Breast epithelium (tissue), 4 donors: ENCODE measurements at regions not wholly inside any gene's neighbourhood (a gene's known extent, or its start where the extent isn't known, plus 50 kb on each side); places are given as distances from the start of the nearest gene placed in this dataset.

Experiments used
- DNase-seq, 2 donors: peaks; one replicate each; pipeline ENCODE4 v3.0.0-alpha.2; 2019; ENCODE audit warnings: low spot score in 2 of 2
- H3K27ac ChIP-seq, 2 donors: fragments of 200-600 bp; sonication (generic) in 1 of 2; one replicate each; pipeline ENCODE4 v1.5.1; 2016 to 2019; ENCODE audit warnings: mild to moderate bottlenecking in 1 of 2
- H3K27me3 ChIP-seq, 2 donors: fragments of 200-600 bp; sonication (generic) in 1 of 2; one replicate each; pipeline versions ENCODE4 v1.5.1 to v1.6.0; 2017 to 2019; ENCODE audit warnings: control low read depth in 1 of 2, mild to moderate bottlenecking in 1 of 2
- H3K36me3 ChIP-seq: fragments of 200-600 bp; one replicate; pipeline ENCODE4 v1.5.1; 2019
- H3K4me1 ChIP-seq, 2 donors: fragments of 200-600 bp; sonication (generic); one replicate each; pipeline ENCODE4 v1.5.1; 2016 to 2019; ENCODE audit warnings: control low read depth in 1 of 2
- H3K4me3 ChIP-seq, 3 donors: fragments of 200-600 bp; sonication (generic); 1 replicate in 2 of 3; 2 replicates in 1 of 3; pipeline ENCODE4 v1.5.1; 2016 to 2019; ENCODE audit warnings: mild to moderate bottlenecking in 3 of 3, moderate library complexity in 2 of 3
- H3K9me3 ChIP-seq, 2 donors: fragments of 200-600 bp; sonication (generic) in 1 of 2; one replicate each; pipeline ENCODE4 v1.5.1; 2016 to 2019; ENCODE audit warnings: control low read depth in 1 of 2
- CTCF ChIP-seq, 3 donors: fragments of 450-650 bp; IDR thresholded peaks; one replicate each; pipeline ENCODE4 v1.5.1; 2016 to 2017; ENCODE audit warnings: antibody characterized with exemption in 3 of 3, mild to moderate bottlenecking in 3 of 3, moderate library complexity in 3 of 3
- POLR2A ChIP-seq: fragments of 450-650 bp; IDR thresholded peaks from one replicate; pipeline ENCODE4 v1.6.1; 2016; ENCODE audit warnings: antibody characterized with exemption, mild to moderate bottlenecking, moderate library complexity
- POLR2AphosphoS5 ChIP-seq, 3 donors: sonication (generic); formaldehyde crosslinking; IDR thresholded peaks; one replicate each; pipeline ENCODE4 v1.6.1; 2017; ENCODE audit warnings: antibody characterized with exemption in 3 of 3
- intact Hi-C: fragments of 100-400 bp; cut with DNase I; formaldehyde crosslinking; loops from one replicate; pipeline ENCODE4 v1.15.1; 2023; ENCODE audit warnings: low total_unique reads

GRCh38 chr13:33740134-33740538 is 77.8 kb upstream of the RFC3 start:
- DNase-seq = no peak
- H3K4me1 ChIP-seq = peaks cover 0 to 10% of the 10 kb centered on the region in 2 donors
- H3K36me3 ChIP-seq = no peaks in the 10 kb centered on the region
- no peak overlapping the region for H3K4me3 ChIP-seq
- TF ChIP-seq CTCF (IDR thresholded peaks at IDR 0.05) (no peak), POLR2A (no peak), POLR2AphosphoS5 (IDR thresholded peaks at IDR 0.05) (no peak)
- intact Hi-C loops = no loop called here
- H3K9me3 ChIP-seq = no peaks in the 10 kb centered on the region
- H3K27me3 ChIP-seq = no peaks in the 10 kb centered on the region
- H3K27ac ChIP-seq = no peak overlapping the region

GRCh38 chr13:33742321-33742720 is 75.6 kb upstream of the RFC3 start:
- H3K27ac ChIP-seq = no peak overlapping the region
- no peak for DNase-seq
- no peaks in the 10 kb centered on the region for H3K36me3 ChIP-seq
- peaks cover 0 to 10% of the 10 kb centered on the region in 2 donors for H3K4me1 ChIP-seq
- TF ChIP-seq POLR2A (no peak), CTCF (IDR thresholded peaks at IDR 0.05) (no peak), POLR2AphosphoS5 (IDR thresholded peaks at IDR 0.05) (no peak)
- no peak overlapping the region for H3K4me3 ChIP-seq
- H3K9me3 ChIP-seq = no peaks in the 10 kb centered on the region
- intact Hi-C loops = no loop called here
- H3K27me3 ChIP-seq = no peaks in the 10 kb centered on the region

- no peaks in the 10 kb centered on the region for H3K36me3 ChIP-seq
- H3K27ac ChIP-seq = peak overlapping the region in 1 of 2 donors; percentile 0
- no peaks in the 10 kb centered on the region for H3K27me3 ChIP-seq
- intact Hi-C loops = no loop called here
- peaks cover 0 to 10% of the 10 kb centered on the region in 2 donors for H3K4me1 ChIP-seq
- DNase-seq = no peak
- H3K4me3 ChIP-seq = no peak overlapping the region
- peaks cover 0 to 5% of the 10 kb centered on the region in 2 donors for H3K9me3 ChIP-seq
- no peak for TF ChIP-seq POLR2AphosphoS5 (IDR thresholded peaks at IDR 0.05)
- no peak for TF ChIP-seq CTCF (IDR thresholded peaks at IDR 0.05)
- TF ChIP-seq POLR2A = no peak
Observed at GRCh38 chr13:33743438-33744368, 74.2 kb upstream of the RFC3 start.

GRCh38 chr13:33744589-33745369 is 73.2 kb upstream of the RFC3 start:
- intact Hi-C loops = no loop called here
- no peaks in the 10 kb centered on the region for H3K27me3 ChIP-seq
- TF ChIP-seq POLR2A = no peak
- TF ChIP-seq CTCF (IDR thresholded peaks at IDR 0.05) = no peak
- no peak for TF ChIP-seq POLR2AphosphoS5 (IDR thresholded peaks at IDR 0.05)
- no peak overlapping the region for H3K4me3 ChIP-seq
- DNase-seq = peak in 1 of 2 donors; percentile 39
- H3K27ac ChIP-seq = peak overlapping the region; percentile 49 to 60
- no peaks in the 10 kb centered on the region for H3K36me3 ChIP-seq
- peaks cover 0 to 5% of the 10 kb centered on the region in 2 donors for H3K9me3 ChIP-seq
- peaks cover 0 to 6% of the 10 kb centered on the region in 2 donors for H3K4me1 ChIP-seq
